H1 (cell line): ENCODE measurements at regions not wholly inside any gene's neighbourhood (a gene's known extent, or its start where the extent isn't known, plus 50 kb on each side); places are given as distances from the start of the nearest gene placed in this dataset.

ENCODE experiments used
- BRCA1 ChIP-seq: IDR thresholded peaks from 2 replicates; pipeline ENCODE4 v1.6.1; 2012; ENCODE audit warnings: low read depth, low read length, improper control_type of control experiment
- CTCF ChIP-seq, 3 experiments: IDR thresholded peaks; 1 replicate in 2 of 3; 2 replicates in 1 of 3; pipeline versions ENCODE4 v1.5.1 to v1.6.1; 2011; ENCODE audit warnings: low read length in 3 of 3, mild to moderate bottlenecking in 3 of 3, inconsistent platforms in 2 of 3, low read depth in 1 of 3, moderate library complexity in 1 of 3; ENCODE audit not compliant: insufficient read depth in 1 of 3; ENCODE audit errors: control extremely low read depth in 1 of 3
- EGR1 ChIP-seq: IDR thresholded peaks from 2 replicates; pipeline ENCODE4 v1.6.1; 2011; ENCODE audit warnings: low read depth, low read length, borderline replicate concordance
- EZH2 ChIP-seq: fragments of 200-600 bp; sonication (generic); IDR thresholded peaks from 2 replicates; pipeline ENCODE4 v1.7.1; 2012; ENCODE audit warnings: low read depth, mild to moderate bottlenecking, moderate library complexity, low read length, inconsistent platforms; ENCODE audit not compliant: severe bottlenecking
- POLR2A ChIP-seq, 2 experiments: IDR thresholded peaks; 1 replicate in 1 of 2; 2 replicates in 1 of 2; pipeline ENCODE4 v1.6.1; 2011; ENCODE audit warnings: low read depth in 2 of 2, low read length in 2 of 2, mild to moderate bottlenecking in 2 of 2; ENCODE audit errors: control extremely low read depth in 1 of 2
- RAD21 ChIP-seq, 2 experiments: IDR thresholded peaks in 1 of 2; conservative IDR thresholded peaks in 1 of 2; 2 replicates each; pipeline ENCODE4 v1.6.1; 2011; ENCODE audit warnings: low read depth in 2 of 2, low read length in 2 of 2, improper control_type of control experiment in 1 of 2, inconsistent platforms in 1 of 2, mild to moderate bottlenecking in 1 of 2, moderate library complexity in 1 of 2
- SIRT6 ChIP-seq: IDR thresholded peaks from one replicate; pipeline ENCODE4 v1.7.1; 2012; ENCODE audit warnings: low read length, inconsistent platforms
- TAF7 ChIP-seq: optimal IDR thresholded peaks from 2 replicates; pipeline ENCODE3; 2011; ENCODE audit warnings: low read depth, mild to moderate bottlenecking, inconsistent platforms, low read length, moderate library complexity, borderline replicate concordance

GRCh38 chr2:139911160-139911559 lies 1131.0 kb upstream of the NXPH2 start:
- no peak for TF ChIP-seq POLR2A (IDR thresholded peaks at IDR 0.05; ENCODE audit: control extremely low read depth in 1 of 2, low read depth in 2 of 2, low read length in 2 of 2)
- no peak for TF ChIP-seq EGR1
- TF ChIP-seq CTCF (IDR thresholded peaks at IDR 0.05; ENCODE audit: control extremely low read depth in 1 of 3, insufficient read depth in 1 of 3, low read depth in 1 of 3, low read length in 3 of 3): no peak
- TF ChIP-seq SIRT6: no peak
- no peak for TF ChIP-seq RAD21 (IDR thresholded peaks at IDR 0.05 in 1 of 2, conservative IDR thresholded peaks at IDR 0.05 in 1 of 2; ENCODE audit: low read depth in 2 of 2, low read length in 2 of 2)
- TF ChIP-seq BRCA1: no peak
- TF ChIP-seq EZH2: no peak
- no peak for TF ChIP-seq TAF7
